Large intestine (tissue), 3 donors: ENCODE measurements at regions not wholly inside any gene's neighbourhood (a gene's known extent, or its start where the extent isn't known, plus 50 kb on each side); places are given as distances from the start of the nearest gene placed in this dataset.
"Not testable (repeated sequence)": the region's sequence is repeated elsewhere in the genome, so short reads cannot be mapped to it uniquely, and the experiment has no call there.

Source experiments
- DNase-seq, 2 donors: peaks; one replicate each; pipeline versions ENCODE4 v3.0.0 to v3.0.0-alpha.2; 2013
- H3K27ac ChIP-seq: one replicate; pipeline ENCODE4 v1.5.1; 2013; ENCODE audit warnings: low read length
- H3K27me3 ChIP-seq: 2 replicates; pipeline ENCODE4 v1.6.1; 2013; ENCODE audit warnings: low read length; ENCODE audit not compliant: control insufficient read depth, insufficient read depth
- H3K36me3 ChIP-seq: 2 replicates; pipeline ENCODE4 v1.6.1; 2013; ENCODE audit warnings: low read length; ENCODE audit not compliant: control insufficient read depth, insufficient read depth
- H3K4me1 ChIP-seq: one replicate; pipeline ENCODE4 v1.6.1; 2013; ENCODE audit warnings: low read length; ENCODE audit not compliant: control insufficient read depth, insufficient read depth
- H3K4me3 ChIP-seq: one replicate; pipeline ENCODE4 v1.5.1; 2013; ENCODE audit warnings: low read length
- H3K9me3 ChIP-seq: one replicate; pipeline ENCODE4 v1.6.1; 2013; ENCODE audit warnings: mild to moderate bottlenecking, low read depth, low read length, moderate library complexity; ENCODE audit not compliant: control insufficient read depth
- WGBS: methylation state at CpG from one replicate; pipeline ENCODE4 v1.1.5; 2013; ENCODE audit warnings: low lambda C conversion rate; ENCODE audit not compliant: insufficient coverage; 5-methylcytosine and 5-hydroxymethylcytosine counted together

- Histone ChIP-seq H3K36me3 (no peaks in the 10 kb centered on the region), H3K4me1 (no peaks in the 10 kb centered on the region), H3K9me3 (no peaks in the 10 kb centered on the region), H3K4me3 (no peak overlapping the region), H3K27me3 (no peaks in the 10 kb centered on the region), H3K27ac (no peak overlapping the region)
- WGBS: no CpG with 5 or more reads among the region's 3 CpGs
- DNase-seq: no peak
Measured at GRCh38 chr12:83753205-83753604, 1066.5 kb downstream of the TMTC2 start.

GRCh38 chr12:83739607-83740006 lies 1052.9 kb downstream of the TMTC2 start:
- WGBS: no CpG with 5 or more reads among the region's 3 CpGs

GRCh38 chr12:83710851-83711250 lies 1024.1 kb downstream of the TMTC2 start:
- H3K4me3 ChIP-seq: no peak overlapping the region
- no peak for DNase-seq
- WGBS: no CpG with 5 or more reads among the region's 3 CpGs
- no peaks in the 10 kb centered on the region for H3K27me3 ChIP-seq
- H3K4me1 ChIP-seq: no peaks in the 10 kb centered on the region
- no peaks in the 10 kb centered on the region for H3K36me3 ChIP-seq
- peaks cover 7% of the 10 kb centered on the region for H3K9me3 ChIP-seq
- no peak overlapping the region for H3K27ac ChIP-seq

More at GRCh38 chr12:83739607-83740006, 1052.9 kb downstream of the TMTC2 start:
- H3K27ac ChIP-seq: no peak overlapping the region
- no peaks in the 10 kb centered on the region for H3K27me3 ChIP-seq
- H3K4me1 ChIP-seq: no peaks in the 10 kb centered on the region
- no peaks in the 10 kb centered on the region for H3K9me3 ChIP-seq
- DNase-seq: no peak
- no peaks in the 10 kb centered on the region for H3K36me3 ChIP-seq
- no peak overlapping the region for H3K4me3 ChIP-seq

- H3K36me3 ChIP-seq: no peaks in the 10 kb centered on the region
- DNase-seq: no peak
Measured at GRCh38 chr12:83709899-83710298, 1023.2 kb downstream of the TMTC2 start.

GRCh38 chr12:83700838-83701237 lies 1014.1 kb downstream of the TMTC2 start:
- Histone ChIP-seq H3K36me3 (no peaks in the 10 kb centered on the region), H3K27me3 (no peaks in the 10 kb centered on the region)
- no CpG with 5 or more reads among the region's 2 CpGs for WGBS

More at GRCh38 chr12:83709899-83710298, 1023.2 kb downstream of the TMTC2 start:
- Histone ChIP-seq H3K4me3 (no peak overlapping the region), H3K4me1 (no peaks in the 10 kb centered on the region), H3K9me3 (peaks cover 7% of the 10 kb centered on the region), H3K27me3 (no peaks in the 10 kb centered on the region), H3K27ac (no peak overlapping the region)

GRCh38 chr12:83696311-83696710 lies 1009.6 kb downstream of the TMTC2 start:
- no CpG with 5 or more reads among the region's 13 CpGs for WGBS
- H3K4me3 ChIP-seq, H3K36me3 ChIP-seq, H3K27ac ChIP-seq, H3K27me3 ChIP-seq, DNase-seq, H3K9me3 ChIP-seq, H3K4me1 ChIP-seq: not testable (repeated sequence)

More at GRCh38 chr12:83700838-83701237, 1014.1 kb downstream of the TMTC2 start:
- no peaks in the 10 kb centered on the region for H3K4me1 ChIP-seq
- peaks cover 7% of the 10 kb centered on the region for H3K9me3 ChIP-seq
- no peak overlapping the region for H3K4me3 ChIP-seq
- H3K27ac ChIP-seq: no peak overlapping the region
- DNase-seq: no peak

- H3K27ac ChIP-seq: no peak overlapping the region
- DNase-seq: no peak
Measured at GRCh38 chr12:83691730-83692129, 1005.0 kb downstream of the TMTC2 start.

GRCh38 chr12:83690465-83690864 lies 1003.8 kb downstream of the TMTC2 start:
- H3K4me3 ChIP-seq: no peak overlapping the region
- no CpG with 5 or more reads among the region's 1 CpG for WGBS
- no peaks in the 10 kb centered on the region for H3K4me1 ChIP-seq
- H3K36me3 ChIP-seq: no peaks in the 10 kb centered on the region
- no peak overlapping the region for H3K27ac ChIP-seq
- peaks cover 4% of the 10 kb centered on the region for H3K9me3 ChIP-seq
- no peak for DNase-seq
- no peaks in the 10 kb centered on the region for H3K27me3 ChIP-seq

More at GRCh38 chr12:83691730-83692129, 1005.0 kb downstream of the TMTC2 start:
- no peaks in the 10 kb centered on the region for H3K27me3 ChIP-seq
- peaks cover 11% of the 10 kb centered on the region for H3K9me3 ChIP-seq
- H3K4me3 ChIP-seq: no peak overlapping the region
- H3K4me1 ChIP-seq: no peaks in the 10 kb centered on the region
- no peaks in the 10 kb centered on the region for H3K36me3 ChIP-seq

- no peaks in the 10 kb centered on the region for H3K4me1 ChIP-seq
- H3K36me3 ChIP-seq: no peaks in the 10 kb centered on the region
- H3K9me3 ChIP-seq: peaks cover 4% of the 10 kb centered on the region
- no CpG with 5 or more reads among the region's 2 CpGs for WGBS
- H3K4me3 ChIP-seq: no peak overlapping the region
- no peak for DNase-seq
- H3K27ac ChIP-seq: no peak overlapping the region
- H3K27me3 ChIP-seq: no peaks in the 10 kb centered on the region
Measured at GRCh38 chr12:83689333-83689732, 1002.6 kb downstream of the TMTC2 start.

- Histone ChIP-seq H3K4me3 (no peak overlapping the region), H3K27me3 (no peaks in the 10 kb centered on the region), H3K27ac (no peak overlapping the region), H3K9me3 (no peaks in the 10 kb centered on the region), H3K4me1 (no peaks in the 10 kb centered on the region), H3K36me3 (no peaks in the 10 kb centered on the region)
- WGBS: no CpG with 5 or more reads among the region's 5 CpGs
- no peak for DNase-seq
Measured at GRCh38 chr12:83676781-83677295, 990.1 kb downstream of the TMTC2 start.

- no peaks in the 10 kb centered on the region for H3K36me3 ChIP-seq
- DNase-seq: no peak
- H3K27me3 ChIP-seq: no peaks in the 10 kb centered on the region
- 38% methylated on average over 1 of the region's 2 CpGs for WGBS
- H3K4me1 ChIP-seq: no peaks in the 10 kb centered on the region
- H3K4me3 ChIP-seq: no peak overlapping the region
- no peaks in the 10 kb centered on the region for H3K9me3 ChIP-seq
- H3K27ac ChIP-seq: no peak overlapping the region
Measured at GRCh38 chr12:83666690-83667089, 980.0 kb downstream of the TMTC2 start.
